AG09309 (cell line): ENCODE measurements at regions not wholly inside any gene's neighbourhood (a gene's known extent, or its start where the extent isn't known, plus 50 kb on each side); places are given as distances from the start of the nearest gene placed in this dataset.

Experiments
- DNase-seq: peaks from one replicate; pipeline ENCODE4 v3.0.0-alpha.2; 2010; ENCODE audit warnings: low read depth
- H3K4me3 ChIP-seq: 2 replicates; pipeline ENCODE4 v1.5.1; 2011; ENCODE audit warnings: mild to moderate bottlenecking, low read depth, low read length, moderate library complexity; ENCODE audit not compliant: control insufficient read depth
- CTCF ChIP-seq: IDR thresholded peaks from 2 replicates; pipeline ENCODE4 v1.5.1; 2011; ENCODE audit warnings: mild to moderate bottlenecking, low read depth, low read length, inconsistent platforms; ENCODE audit not compliant: insufficient read depth, control insufficient read depth; ENCODE audit errors: missing control alignments

- DNase-seq: no peak
- no peak overlapping the region for H3K4me3 ChIP-seq
- no peak for TF ChIP-seq CTCF
Observed at GRCh38 chr3:182300266-182300665, 493.0 kb upstream of the ATP11B start.

- no peak overlapping the region for H3K4me3 ChIP-seq
- DNase-seq: no peak
- no peak for TF ChIP-seq CTCF
Observed at GRCh38 chr3:182303169-182303568, 490.1 kb upstream of the ATP11B start.

GRCh38 chr3:182305881-182306665 is 487.2 kb upstream of the ATP11B start:
- H3K4me3 ChIP-seq: no peak overlapping the region
- DNase-seq: no peak
- no peak for TF ChIP-seq CTCF

- DNase-seq: no peak
- TF ChIP-seq CTCF: no peak
- no peak overlapping the region for H3K4me3 ChIP-seq
Observed at GRCh38 chr3:182308328-182308727, 485.0 kb upstream of the ATP11B start.

- DNase-seq: no peak
- H3K4me3 ChIP-seq: no peak overlapping the region
- TF ChIP-seq CTCF: no peak
Observed at GRCh38 chr3:182309120-182309519, 484.2 kb upstream of the ATP11B start.

GRCh38 chr3:182315313-182315712 is 478.0 kb upstream of the ATP11B start:
- TF ChIP-seq CTCF: no peak
- H3K4me3 ChIP-seq: no peak overlapping the region
- DNase-seq: no peak
